ENCODE measurements at regions not wholly inside any gene's neighbourhood (a gene's known extent, or its start where the extent isn't known, plus 50 kb on each side); places are given as distances from the start of the nearest gene placed in this dataset.
A peak's percentile ranks its signal among the peaks of the same experiment; 100 is the strongest.

DNA sequence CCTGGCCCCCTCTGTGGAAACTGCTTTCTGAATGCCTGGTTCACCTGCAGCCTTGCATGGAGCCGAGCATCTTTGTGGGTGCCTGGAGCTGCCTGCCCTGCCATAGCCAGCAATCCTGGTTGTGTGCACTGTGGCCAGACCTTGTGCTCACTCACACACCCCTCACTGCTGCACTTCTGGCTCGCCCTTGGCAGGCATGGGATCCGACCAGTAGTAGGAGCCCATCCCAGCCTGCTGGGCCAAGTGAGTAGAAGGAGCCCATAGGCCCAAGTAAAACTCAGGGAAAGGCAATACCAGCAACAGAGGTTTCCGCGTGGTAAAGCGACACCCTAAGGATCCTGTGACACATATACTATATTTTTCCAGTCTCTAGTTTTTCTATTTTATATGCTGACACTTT is 270.0 kb upstream of the NAV3 start:
- no peak for DNase-seq

- no peak for DNase-seq
Measured at GRCh38 chr12:77559400-77560074, 271.2 kb upstream of the NAV3 start.

- no peak for DNase-seq
Measured at GRCh38 chr12:77555074-77555473, 275.6 kb upstream of the NAV3 start.

DNA sequence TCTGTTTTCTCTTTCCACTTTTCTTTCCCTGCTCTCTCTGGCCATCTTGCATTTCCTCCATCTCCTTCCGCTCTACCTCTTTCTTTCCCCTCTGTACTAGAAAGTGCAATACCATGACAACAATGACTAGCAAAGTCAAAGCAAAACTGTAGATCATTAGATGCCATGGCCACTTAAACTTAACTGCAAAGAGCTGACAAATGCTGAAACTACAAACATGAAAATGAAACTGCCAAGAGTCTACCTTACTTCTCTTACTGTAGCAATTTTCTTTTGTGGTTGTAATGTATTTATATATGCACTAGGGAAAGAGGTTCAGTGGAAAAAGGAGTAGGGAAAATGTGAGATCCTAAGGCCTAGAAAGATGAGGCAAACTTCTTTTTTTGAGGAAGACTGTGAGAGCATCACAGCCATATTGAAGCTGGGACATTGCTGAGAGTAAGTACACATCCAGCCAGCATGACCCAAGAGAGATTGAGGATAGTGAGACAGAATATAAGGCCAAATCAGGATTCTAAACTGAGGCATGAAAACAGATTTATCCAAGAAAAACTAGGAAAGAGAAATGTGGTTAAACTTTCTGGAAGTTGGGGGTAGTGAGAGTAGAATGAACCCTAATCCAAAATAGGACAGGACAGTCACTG is 276.6 kb upstream of the NAV3 start:
- DNase-seq, result no peak

- DNase-seq, result peak; percentile 2
Measured at GRCh38 chr12:77549383-77550128, 281.1 kb upstream of the NAV3 start.

GRCh38 chr12:77548797-77549196 is 281.9 kb upstream of the NAV3 start:
- no peak for DNase-seq

DNA sequence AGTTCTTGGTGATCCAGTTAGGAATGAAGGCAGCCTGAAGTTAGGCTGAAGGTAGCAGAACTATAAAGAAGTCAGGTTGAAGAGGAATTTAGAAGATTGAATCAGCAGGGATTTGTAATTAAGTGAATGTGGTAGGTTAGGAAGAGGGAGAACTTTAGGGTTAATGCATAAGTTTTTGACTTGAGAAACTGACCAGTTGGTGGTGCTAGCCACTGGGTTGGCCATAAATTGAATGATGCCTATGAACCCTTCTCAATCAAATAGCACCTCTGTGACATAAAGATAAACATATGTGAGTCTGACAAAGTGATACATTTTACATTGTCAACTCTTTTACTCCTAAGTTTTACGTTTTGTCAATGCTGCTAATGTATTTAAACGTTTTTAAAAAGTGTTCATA is 290.6 kb upstream of the NAV3 start:
- no peak for DNase-seq

DNA sequence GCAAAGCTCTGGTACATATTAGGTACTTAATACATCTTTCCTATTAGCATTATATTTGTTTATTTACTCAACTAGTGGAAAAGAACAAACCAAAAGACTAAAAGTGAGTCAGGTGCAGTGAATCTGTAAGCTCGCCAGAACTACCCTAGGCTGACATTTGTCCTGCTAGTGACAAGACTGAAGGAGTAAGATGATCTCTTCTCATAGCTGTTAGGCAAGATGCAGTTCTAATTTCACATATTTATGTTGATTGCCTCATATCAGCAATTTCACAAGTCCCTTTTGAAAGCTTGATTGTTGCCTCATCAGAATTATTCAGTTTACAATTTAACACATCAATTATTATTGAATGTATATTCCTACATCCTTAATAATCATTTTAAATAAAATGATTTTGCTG is 293.0 kb upstream of the NAV3 start:
- DNase-seq, result no peak

- DNase-seq, result no peak
Measured at GRCh38 chr12:77535734-77536133, 295.0 kb upstream of the NAV3 start.

GRCh38 chr12:77531912-77532311 is 298.8 kb upstream of the NAV3 start:
- no peak for DNase-seq

DNA sequence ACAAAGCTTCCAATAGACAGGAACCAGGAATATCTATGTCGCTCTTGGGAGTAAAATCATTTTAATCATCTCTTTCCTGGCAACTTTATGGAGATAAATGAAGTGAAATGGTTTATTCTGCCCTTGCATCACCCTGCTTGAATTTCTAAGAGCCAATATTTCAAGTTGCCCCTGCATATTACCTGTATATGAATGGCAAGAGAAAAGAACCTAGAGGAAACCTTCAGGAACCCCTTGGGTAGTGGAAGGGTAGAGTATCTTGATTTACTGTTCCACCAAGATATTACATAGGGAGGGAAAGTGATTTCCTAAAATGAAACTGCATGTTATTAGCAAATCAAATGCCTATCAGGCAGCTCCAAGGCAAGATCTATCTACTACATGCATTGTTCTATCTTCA is 308.4 kb upstream of the NAV3 start:
- DNase-seq, result no peak

GRCh38 chr12:77521508-77522115 is 309.1 kb upstream of the NAV3 start:
- no peak for DNase-seq

GRCh38 chr12:77514511-77514910 is 316.2 kb upstream of the NAV3 start:
- DNase-seq, result no peak

GRCh38 chr12:77510985-77511384 is 319.7 kb upstream of the NAV3 start:
- DNase-seq, result no peak

DNA sequence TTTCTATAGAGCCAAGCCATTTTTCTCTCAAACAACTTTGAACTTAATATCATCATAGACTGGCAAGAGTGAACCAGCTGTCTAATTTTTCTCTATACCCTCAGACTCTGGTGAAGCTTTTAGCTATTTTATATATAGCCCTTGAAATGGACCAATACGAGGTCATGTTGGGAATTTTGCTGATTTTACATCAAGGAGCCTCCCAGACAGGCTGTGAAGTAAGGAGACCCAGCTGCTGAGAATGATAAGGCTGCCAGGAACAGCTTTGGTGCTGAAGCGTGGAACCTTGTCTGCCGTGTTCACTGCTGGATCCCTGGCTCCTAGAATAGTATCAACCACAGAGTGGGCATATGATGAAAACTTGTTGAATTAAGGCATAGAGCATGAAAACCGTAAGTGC is 326.2 kb upstream of the NAV3 start:
- DNase-seq, result no peak

- DNase-seq, result no peak
Measured at GRCh38 chr12:77500089-77500488, 330.6 kb upstream of the NAV3 start.

DNA sequence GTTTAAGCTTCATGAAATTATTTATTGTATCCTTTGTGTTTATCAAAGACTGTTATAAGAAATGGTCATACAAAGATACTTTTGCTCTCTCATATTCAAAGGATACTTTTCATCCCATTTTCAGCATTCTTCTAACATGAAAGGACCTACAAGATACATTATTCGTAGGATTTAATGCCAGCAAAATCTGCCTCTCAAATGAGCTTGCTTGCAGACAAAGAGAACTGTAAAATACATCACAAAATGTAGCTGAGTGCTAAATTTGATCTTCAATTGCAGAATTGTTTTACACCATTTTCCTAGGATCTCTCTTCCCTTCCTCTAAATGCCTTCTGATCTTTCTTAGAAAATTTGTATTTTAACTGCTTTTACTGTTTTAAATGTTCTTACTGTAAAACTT is 333.0 kb upstream of the NAV3 start:
- no peak for DNase-seq

- no peak for DNase-seq
Measured at GRCh38 chr12:77496714-77497113, 334.0 kb upstream of the NAV3 start.

DNA sequence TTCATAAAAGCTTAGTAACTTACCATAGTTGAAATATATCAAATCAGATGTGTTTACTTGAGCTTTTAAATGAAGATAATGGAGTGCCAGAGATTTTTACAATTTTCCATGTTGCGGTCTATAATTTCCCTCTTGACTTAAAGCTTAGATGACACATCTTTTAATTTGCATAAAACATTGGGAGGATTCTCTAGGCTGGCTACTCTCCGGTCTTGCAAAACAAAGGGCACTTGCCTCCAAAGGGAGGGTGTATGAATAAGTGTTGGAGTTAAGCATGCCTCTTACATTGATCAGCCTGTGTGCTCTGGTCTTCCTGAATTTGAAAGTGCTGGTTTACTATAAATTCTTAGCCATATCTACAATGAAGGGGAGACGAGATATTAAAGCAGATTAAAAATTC is 336.4 kb upstream of the NAV3 start:
- DNase-seq, result no peak

GRCh38 chr12:77493302-77494168 is 337.2 kb upstream of the NAV3 start:
- DNase-seq, result no peak

DNA sequence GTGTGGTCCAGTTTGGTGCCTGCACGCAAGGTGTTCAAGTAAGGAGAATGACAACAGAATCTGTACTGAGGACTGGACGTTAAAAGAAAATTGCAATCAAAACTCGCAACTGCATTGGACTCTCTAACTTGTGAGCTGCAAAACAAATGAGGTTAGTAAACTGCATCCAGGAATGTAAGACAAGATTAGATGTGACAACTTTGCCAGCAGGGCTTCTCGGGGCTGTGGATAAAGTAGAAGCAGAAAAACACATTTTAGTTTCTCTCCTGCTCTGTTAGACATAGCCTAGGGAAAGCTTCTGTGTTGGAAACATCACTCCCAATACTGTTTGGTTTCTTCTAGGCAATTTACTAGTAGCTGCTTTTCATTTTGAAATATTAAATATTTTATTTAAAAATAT is 338.2 kb upstream of the NAV3 start:
- DNase-seq, result no peak

- no peak for DNase-seq
Measured at GRCh38 chr12:77489331-77489970, 341.2 kb upstream of the NAV3 start.

Measured in COR-L47 (cell line).